GM12865 (cell line): ENCODE measurements at regions not wholly inside any gene's neighbourhood (a gene's known extent, or its start where the extent isn't known, plus 50 kb on each side); places are given as distances from the start of the nearest gene placed in this dataset.

Experiments
- DNase-seq: peaks from one replicate; pipeline ENCODE4 v3.0.0; 2010; ENCODE audit warnings: low read depth
- H3K4me3 ChIP-seq: 2 replicates; pipeline ENCODE4 v1.5.1; 2011; ENCODE audit warnings: mild to moderate bottlenecking, low read depth, low read length, control low read depth
- CTCF ChIP-seq: IDR thresholded peaks from 2 replicates; pipeline ENCODE4 v1.5.1; 2011; ENCODE audit warnings: low read length, control low read depth, low read depth, inconsistent platforms; ENCODE audit not compliant: insufficient read depth; ENCODE audit errors: missing control alignments

GRCh38 chr20:7829776-7830175 lies 110.5 kb downstream of the HAO1 start:
- TF ChIP-seq CTCF = no peak
- H3K4me3 ChIP-seq = no peak overlapping the region
- no peak for DNase-seq
